ENCODE measurements at regions not wholly inside any gene's neighbourhood (a gene's known extent, or its start where the extent isn't known, plus 50 kb on each side); places are given as distances from the start of the nearest gene placed in this dataset.

DNA sequence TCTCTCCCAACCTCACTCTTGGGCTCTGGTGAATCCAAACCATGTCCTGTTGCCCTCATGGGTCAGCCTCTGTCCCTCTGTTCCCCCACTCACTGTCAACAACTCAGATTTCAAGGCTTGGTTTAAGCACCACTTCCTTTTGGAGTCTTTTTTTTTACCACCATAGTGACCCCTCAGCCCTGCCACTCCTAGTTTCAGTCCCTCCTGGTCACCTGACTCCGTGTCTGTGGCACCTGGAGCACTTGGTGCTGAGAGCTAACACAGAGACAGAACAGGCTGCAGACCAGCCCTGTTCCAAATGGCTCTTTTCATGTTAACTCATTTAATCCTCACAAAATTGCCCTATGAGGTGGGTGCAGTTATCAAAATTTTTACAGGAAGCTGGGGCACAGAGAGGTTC lies 53.6 kb upstream of the SMNDC1 start:
- TF ChIP-seq, protein P1, sequence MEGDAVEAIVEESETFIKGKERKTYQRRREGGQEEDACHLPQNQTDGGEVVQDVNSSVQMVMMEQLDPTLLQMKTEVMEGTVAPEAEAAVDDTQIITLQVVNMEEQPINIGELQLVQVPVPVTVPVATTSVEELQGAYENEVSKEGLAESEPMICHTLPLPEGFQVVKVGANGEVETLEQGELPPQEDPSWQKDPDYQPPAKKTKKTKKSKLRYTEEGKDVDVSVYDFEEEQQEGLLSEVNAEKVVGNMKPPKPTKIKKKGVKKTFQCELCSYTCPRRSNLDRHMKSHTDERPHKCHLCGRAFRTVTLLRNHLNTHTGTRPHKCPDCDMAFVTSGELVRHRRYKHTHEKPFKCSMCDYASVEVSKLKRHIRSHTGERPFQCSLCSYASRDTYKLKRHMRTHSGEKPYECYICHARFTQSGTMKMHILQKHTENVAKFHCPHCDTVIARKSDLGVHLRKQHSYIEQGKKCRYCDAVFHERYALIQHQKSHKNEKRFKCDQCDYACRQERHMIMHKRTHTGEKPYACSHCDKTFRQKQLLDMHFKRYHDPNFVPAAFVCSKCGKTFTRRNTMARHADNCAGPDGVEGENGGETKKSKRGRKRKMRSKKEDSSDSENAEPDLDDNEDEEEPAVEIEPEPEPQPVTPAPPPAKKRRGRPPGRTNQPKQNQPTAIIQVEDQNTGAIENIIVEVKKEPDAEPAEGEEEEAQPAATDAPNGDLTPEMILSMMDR (IDR thresholded peaks at IDR 0.05): no peak
- no peak for TF ChIP-seq POLR2A (IDR thresholded peaks at IDR 0.05)
